Suprapubic skin (tissue), 4 donors: ENCODE measurements at regions not wholly inside any gene's neighbourhood (a gene's known extent, or its start where the extent isn't known, plus 50 kb on each side); places are given as distances from the start of the nearest gene placed in this dataset.

Source experiments
- DNase-seq, 2 donors: peaks; one replicate each; pipeline ENCODE4 v3.0.0-alpha.2; 2019; ENCODE audit warnings: low spot score in 2 of 2
- H3K27ac ChIP-seq: fragments of 200-600 bp; sonication (generic); one replicate; pipeline ENCODE4 v1.5.1; 2019
- H3K27me3 ChIP-seq: fragments of 200-600 bp; sonication (generic); one replicate; pipeline ENCODE4 v1.5.1; 2019
- H3K36me3 ChIP-seq: fragments of 200-600 bp; sonication (generic); one replicate; pipeline ENCODE4 v1.5.1; 2019
- H3K4me1 ChIP-seq: fragments of 200-600 bp; sonication (generic); one replicate; pipeline ENCODE4 v1.5.1; 2019
- H3K4me3 ChIP-seq: fragments of 200-600 bp; sonication (generic); one replicate; pipeline ENCODE4 v1.5.1; 2019; ENCODE audit warnings: mild to moderate bottlenecking
- H3K9me3 ChIP-seq: fragments of 200-600 bp; sonication (generic); one replicate; pipeline ENCODE4 v1.5.1; 2019
- EP300 ChIP-seq: sonication (generic); formaldehyde crosslinking; IDR thresholded peaks from one replicate; pipeline ENCODE4 v1.6.1; 2017; ENCODE audit warnings: antibody characterized with exemption
- POLR2A ChIP-seq, 2 donors: fragments of 450-650 bp; IDR thresholded peaks; one replicate each; pipeline ENCODE4 v1.6.1; 2017; ENCODE audit warnings: antibody characterized with exemption in 2 of 2, mild to moderate bottlenecking in 2 of 2, moderate library complexity in 2 of 2
- POLR2AphosphoS5 ChIP-seq, 3 donors: sonication (generic); formaldehyde crosslinking; IDR thresholded peaks; one replicate each; pipeline ENCODE4 v1.6.1; 2017; ENCODE audit warnings: antibody characterized with exemption in 3 of 3
- WGBS: methylation state at CpG from one replicate; pipeline ENCODE4 v1.1.5; 2018; 5-methylcytosine and 5-hydroxymethylcytosine counted together
- TF ChIP-seq, protein P1 (sequence below), 2 donors: fragments of 200-600 bp in 1 of 2; fragments of 450-650 bp in 1 of 2; sonication (generic) in 1 of 2; IDR thresholded peaks; one replicate each; pipeline ENCODE4 v1.5.1; 2016 to 2019; ENCODE audit warnings: antibody characterized with exemption in 2 of 2, mild to moderate bottlenecking in 1 of 2, moderate library complexity in 1 of 2

DNA sequence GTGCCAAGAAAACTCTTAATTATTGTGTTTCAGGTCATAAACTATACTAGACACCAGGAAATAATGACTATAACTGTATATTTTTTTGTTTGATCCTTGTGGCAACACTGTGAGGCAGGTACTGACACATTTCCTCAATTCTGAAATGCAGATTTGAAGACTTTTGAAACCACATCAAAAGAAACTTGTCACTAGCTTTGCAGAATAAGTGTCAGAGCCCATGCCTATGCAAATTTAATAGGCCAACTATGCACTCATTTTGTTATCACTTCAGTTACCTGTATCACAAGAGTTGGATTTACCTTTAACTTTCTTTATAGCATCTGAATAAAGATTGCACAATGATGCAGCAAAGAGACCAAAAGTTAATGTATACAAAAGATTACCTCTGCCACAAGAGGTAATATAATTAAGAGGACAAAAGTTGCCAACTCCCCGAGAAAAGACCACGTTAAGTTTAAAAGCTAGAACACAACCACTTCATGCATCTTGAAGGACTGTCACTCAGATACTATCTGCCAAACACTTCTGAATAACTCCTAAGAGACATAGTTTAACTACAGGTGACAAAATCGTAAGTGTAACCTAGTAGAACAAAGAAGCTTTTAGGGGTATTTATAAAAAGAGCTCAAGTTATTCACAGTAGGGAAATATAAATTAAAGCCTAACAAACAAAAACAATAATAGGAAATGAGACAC is 80.5 kb downstream of the ELAPOR2 start:
- TF ChIP-seq POLR2AphosphoS5 (IDR thresholded peaks at IDR 0.05) (no peak), EP300 (no peak)
- TF ChIP-seq, protein P1, sequence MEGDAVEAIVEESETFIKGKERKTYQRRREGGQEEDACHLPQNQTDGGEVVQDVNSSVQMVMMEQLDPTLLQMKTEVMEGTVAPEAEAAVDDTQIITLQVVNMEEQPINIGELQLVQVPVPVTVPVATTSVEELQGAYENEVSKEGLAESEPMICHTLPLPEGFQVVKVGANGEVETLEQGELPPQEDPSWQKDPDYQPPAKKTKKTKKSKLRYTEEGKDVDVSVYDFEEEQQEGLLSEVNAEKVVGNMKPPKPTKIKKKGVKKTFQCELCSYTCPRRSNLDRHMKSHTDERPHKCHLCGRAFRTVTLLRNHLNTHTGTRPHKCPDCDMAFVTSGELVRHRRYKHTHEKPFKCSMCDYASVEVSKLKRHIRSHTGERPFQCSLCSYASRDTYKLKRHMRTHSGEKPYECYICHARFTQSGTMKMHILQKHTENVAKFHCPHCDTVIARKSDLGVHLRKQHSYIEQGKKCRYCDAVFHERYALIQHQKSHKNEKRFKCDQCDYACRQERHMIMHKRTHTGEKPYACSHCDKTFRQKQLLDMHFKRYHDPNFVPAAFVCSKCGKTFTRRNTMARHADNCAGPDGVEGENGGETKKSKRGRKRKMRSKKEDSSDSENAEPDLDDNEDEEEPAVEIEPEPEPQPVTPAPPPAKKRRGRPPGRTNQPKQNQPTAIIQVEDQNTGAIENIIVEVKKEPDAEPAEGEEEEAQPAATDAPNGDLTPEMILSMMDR (IDR thresholded peaks at IDR 0.05) = no peak
- no peaks in the 10 kb centered on the region for H3K27me3 ChIP-seq
- no peak overlapping the region for H3K27ac ChIP-seq
- 43% methylated on average over 3 of the region's 3 CpGs for WGBS
- no peaks in the 10 kb centered on the region for H3K4me1 ChIP-seq
- H3K9me3 ChIP-seq = no peaks in the 10 kb centered on the region
- DNase-seq = no peak
- no peak overlapping the region for H3K4me3 ChIP-seq
- H3K36me3 ChIP-seq = no peaks in the 10 kb centered on the region

DNA sequence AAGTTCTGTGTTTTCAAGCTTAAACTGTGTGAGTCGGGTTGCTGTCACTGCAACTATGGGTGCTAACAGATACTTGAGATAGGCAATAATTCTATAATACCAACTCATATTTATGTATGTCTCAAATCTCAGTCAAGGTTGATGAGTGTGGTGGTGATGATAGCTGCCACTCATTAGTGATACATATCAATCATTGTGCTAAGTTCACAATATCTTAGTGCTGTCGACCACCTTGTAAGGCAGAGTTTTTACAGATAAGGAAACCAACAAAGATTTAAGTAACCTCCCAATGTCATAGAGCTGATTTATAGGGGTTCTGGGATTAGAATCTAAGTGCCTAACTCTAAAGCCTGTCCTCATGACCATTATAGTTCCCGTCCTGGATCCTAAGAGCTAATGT is 82.5 kb downstream of the ELAPOR2 start:
- 87% methylated on average over 3 of the region's 3 CpGs for WGBS
- Histone ChIP-seq H3K4me3 (no peak overlapping the region), H3K36me3 (no peaks in the 10 kb centered on the region)

DNA sequence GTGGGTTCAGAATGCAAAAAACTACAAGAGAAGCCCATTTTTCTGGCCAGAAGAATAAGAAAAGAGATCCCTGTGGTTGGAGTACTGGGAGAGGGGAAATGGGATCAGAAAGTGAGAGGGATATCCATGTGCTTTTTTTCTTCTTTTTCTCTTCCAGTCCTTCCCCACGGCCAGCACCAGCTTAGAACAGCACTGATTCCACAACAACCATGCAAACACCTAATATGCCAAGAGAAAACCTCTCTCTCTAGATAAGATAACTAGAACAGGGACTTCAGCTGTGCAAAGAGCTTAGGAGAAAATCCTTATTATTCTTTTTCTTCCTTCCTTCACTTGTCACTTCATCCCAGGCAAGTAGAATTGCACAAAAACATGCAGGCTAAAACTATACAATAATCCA is 83.5 kb downstream of the ELAPOR2 start:
- WGBS = 100% methylated on average over 1 of the region's 1 CpG
- no peak overlapping the region for H3K27ac ChIP-seq
- no peak overlapping the region for H3K4me3 ChIP-seq
- TF ChIP-seq, protein P1 (IDR thresholded peaks at IDR 0.05) = no peak
- no peak for TF ChIP-seq POLR2A (IDR thresholded peaks at IDR 0.05)
- TF ChIP-seq POLR2AphosphoS5 (IDR thresholded peaks at IDR 0.05) = no peak
- TF ChIP-seq EP300 = no peak
- H3K27me3 ChIP-seq = no peaks in the 10 kb centered on the region
- H3K9me3 ChIP-seq = no peaks in the 10 kb centered on the region
- no peak for DNase-seq
- no peaks in the 10 kb centered on the region for H3K4me1 ChIP-seq
- no peaks in the 10 kb centered on the region for H3K36me3 ChIP-seq

More for the DNA sequence above, 82.5 kb downstream of the ELAPOR2 start:
- Histone ChIP-seq H3K27me3 (no peaks in the 10 kb centered on the region), H3K4me1 (no peaks in the 10 kb centered on the region), H3K27ac (no peak overlapping the region), H3K9me3 (no peaks in the 10 kb centered on the region)
- TF ChIP-seq EP300 (no peak), POLR2A (IDR thresholded peaks at IDR 0.05) (no peak), POLR2AphosphoS5 (IDR thresholded peaks at IDR 0.05) (no peak)
- TF ChIP-seq, protein P1 (IDR thresholded peaks at IDR 0.05) = no peak
- no peak for DNase-seq

DNA sequence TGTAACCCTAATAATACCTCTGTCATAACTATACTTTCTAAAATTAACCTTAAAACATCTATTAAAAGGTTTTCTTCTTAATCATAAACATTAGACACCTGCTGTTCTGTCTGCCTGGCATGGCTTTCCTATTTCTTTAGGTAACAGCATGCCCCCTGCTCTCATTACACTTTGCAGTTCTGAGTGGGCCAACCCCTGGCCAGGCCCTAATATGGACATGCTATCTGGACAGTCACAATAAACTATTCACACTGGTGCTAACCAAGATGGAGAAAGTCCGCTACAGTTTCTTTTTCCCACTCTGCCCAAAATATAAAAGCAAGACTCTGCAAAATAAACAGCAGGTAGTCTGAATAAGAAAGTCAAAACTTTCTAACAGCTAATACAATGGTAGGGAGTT is 84.0 kb downstream of the ELAPOR2 start:
- no peaks in the 10 kb centered on the region for H3K9me3 ChIP-seq
- no peak for TF ChIP-seq POLR2A (IDR thresholded peaks at IDR 0.05)
- TF ChIP-seq POLR2AphosphoS5 (IDR thresholded peaks at IDR 0.05) = no peak
- TF ChIP-seq, protein P1 (IDR thresholded peaks at IDR 0.05) = no peak
- no peak for TF ChIP-seq EP300
- DNase-seq = no peak
- no peak overlapping the region for H3K27ac ChIP-seq
- no peaks in the 10 kb centered on the region for H3K4me1 ChIP-seq
- H3K36me3 ChIP-seq = no peaks in the 10 kb centered on the region
- H3K4me3 ChIP-seq = no peak overlapping the region
- no peaks in the 10 kb centered on the region for H3K27me3 ChIP-seq
- WGBS = 94% methylated on average over 1 of the region's 1 CpG

DNA sequence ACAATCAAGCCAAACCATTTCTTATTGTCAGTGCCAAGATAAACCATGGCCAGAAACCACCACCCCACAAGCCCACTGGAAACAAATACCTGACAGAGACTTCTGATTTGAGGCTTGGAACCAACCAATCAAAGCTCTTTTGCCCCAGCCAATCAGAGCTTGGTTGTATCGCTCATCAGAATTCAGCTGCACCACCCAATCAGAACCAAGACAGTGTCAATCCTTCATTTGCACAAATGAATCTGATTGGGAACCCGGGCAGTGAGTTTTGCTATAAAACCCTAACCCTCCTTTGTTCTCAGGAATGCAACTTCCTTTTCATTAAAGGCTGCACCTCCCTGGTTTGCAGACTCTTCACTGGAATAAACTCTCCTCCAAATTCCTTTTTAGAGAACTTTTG is 87.4 kb downstream of the ELAPOR2 start:
- DNase-seq = no peak
- Histone ChIP-seq H3K36me3 (no peaks in the 10 kb centered on the region), H3K4me1 (no peaks in the 10 kb centered on the region), H3K27me3 (no peaks in the 10 kb centered on the region), H3K9me3 (no peaks in the 10 kb centered on the region), H3K4me3 (no peak overlapping the region), H3K27ac (no peak overlapping the region)
- no peak for TF ChIP-seq EP300
- TF ChIP-seq, protein P1 (IDR thresholded peaks at IDR 0.05) = no peak
- no peak for TF ChIP-seq POLR2AphosphoS5 (IDR thresholded peaks at IDR 0.05)
- TF ChIP-seq POLR2A (IDR thresholded peaks at IDR 0.05) = no peak
- 88% methylated on average over 2 of the region's 2 CpGs for WGBS
